ENCODE measurements at regions not wholly inside any gene's neighbourhood (a gene's known extent, or its start where the extent isn't known, plus 50 kb on each side); places are given as distances from the start of the nearest gene placed in this dataset.

DNA sequence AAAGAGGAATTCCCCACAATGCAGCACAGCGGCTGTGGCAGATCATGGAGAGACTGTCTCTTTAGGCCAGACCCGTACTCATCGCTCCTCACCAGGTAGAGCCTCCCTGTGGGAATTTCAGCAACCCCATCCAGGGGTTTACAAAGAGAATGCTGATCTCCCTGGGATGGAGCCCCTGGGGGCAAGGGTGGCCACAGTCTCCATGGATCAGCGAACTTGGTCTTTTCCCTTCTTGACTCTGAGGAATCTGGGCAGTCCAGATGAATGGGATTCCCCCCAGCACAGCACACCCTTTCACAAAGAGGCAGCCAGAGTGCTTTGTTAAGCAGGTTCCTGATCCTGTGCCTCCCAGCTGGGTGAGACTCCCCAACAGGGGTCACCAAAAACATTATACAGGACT, 108.7 kb upstream of the RGMB start:
- TF ChIP-seq EZH2 (IDR thresholded peaks at IDR 0.05; ENCODE audit: insufficient read depth, poor library complexity, severe bottlenecking) (no peak), EZH2phosphoT487 (IDR thresholded peaks at IDR 0.05; ENCODE audit: insufficient read depth, low read depth) (no peak)

Data from GM23248 (cell line).